Tibial nerve (tissue), 3 donors: ENCODE measurements at regions not wholly inside any gene's neighbourhood (a gene's known extent, or its start where the extent isn't known, plus 50 kb on each side); places are given as distances from the start of the nearest gene placed in this dataset.

Experiments
- POLR2A ChIP-seq, 2 donors: fragments of 450-650 bp; IDR thresholded peaks; one replicate each; pipeline ENCODE4 v1.6.1; 2017; ENCODE audit warnings: antibody characterized with exemption in 2 of 2, mild to moderate bottlenecking in 2 of 2, moderate library complexity in 2 of 2
- TF ChIP-seq, protein P1 (sequence below), 5 experiments: fragments of 200-600 bp in 3 of 5; fragments of 450-650 bp in 2 of 5; sonication (generic) in 3 of 5; IDR thresholded peaks; one replicate each; pipeline ENCODE4 v1.5.1; 2016 to 2019; ENCODE audit warnings: antibody characterized with exemption in 5 of 5, mild to moderate bottlenecking in 3 of 5, moderate library complexity in 2 of 5

DNA sequence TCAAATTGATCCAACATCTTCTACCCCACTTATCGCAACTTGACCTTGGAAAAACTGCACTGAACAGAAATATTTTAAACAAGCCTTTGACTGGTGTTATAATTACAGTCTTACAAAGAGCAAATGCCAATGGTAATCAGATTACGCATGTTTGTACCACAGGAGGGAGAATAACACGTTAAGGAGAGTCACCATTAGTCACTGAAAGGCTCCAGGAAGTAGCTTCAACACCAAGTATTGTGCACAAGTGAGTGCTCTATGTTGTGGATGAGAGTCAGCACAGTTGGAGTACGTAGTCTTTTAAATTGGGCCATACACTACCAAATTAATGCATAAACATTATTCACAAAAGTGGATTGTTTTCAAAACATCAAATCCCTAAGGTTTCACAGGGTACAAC, 1081.5 kb upstream of the TENM3 start:
- TF ChIP-seq POLR2A (IDR thresholded peaks at IDR 0.05) = no peak
- TF ChIP-seq, protein P1, sequence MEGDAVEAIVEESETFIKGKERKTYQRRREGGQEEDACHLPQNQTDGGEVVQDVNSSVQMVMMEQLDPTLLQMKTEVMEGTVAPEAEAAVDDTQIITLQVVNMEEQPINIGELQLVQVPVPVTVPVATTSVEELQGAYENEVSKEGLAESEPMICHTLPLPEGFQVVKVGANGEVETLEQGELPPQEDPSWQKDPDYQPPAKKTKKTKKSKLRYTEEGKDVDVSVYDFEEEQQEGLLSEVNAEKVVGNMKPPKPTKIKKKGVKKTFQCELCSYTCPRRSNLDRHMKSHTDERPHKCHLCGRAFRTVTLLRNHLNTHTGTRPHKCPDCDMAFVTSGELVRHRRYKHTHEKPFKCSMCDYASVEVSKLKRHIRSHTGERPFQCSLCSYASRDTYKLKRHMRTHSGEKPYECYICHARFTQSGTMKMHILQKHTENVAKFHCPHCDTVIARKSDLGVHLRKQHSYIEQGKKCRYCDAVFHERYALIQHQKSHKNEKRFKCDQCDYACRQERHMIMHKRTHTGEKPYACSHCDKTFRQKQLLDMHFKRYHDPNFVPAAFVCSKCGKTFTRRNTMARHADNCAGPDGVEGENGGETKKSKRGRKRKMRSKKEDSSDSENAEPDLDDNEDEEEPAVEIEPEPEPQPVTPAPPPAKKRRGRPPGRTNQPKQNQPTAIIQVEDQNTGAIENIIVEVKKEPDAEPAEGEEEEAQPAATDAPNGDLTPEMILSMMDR (IDR thresholded peaks at IDR 0.05) = no peak
